ENCODE measurements at regions not wholly inside any gene's neighbourhood (a gene's known extent, or its start where the extent isn't known, plus 50 kb on each side); places are given as distances from the start of the nearest gene placed in this dataset.

DNA sequence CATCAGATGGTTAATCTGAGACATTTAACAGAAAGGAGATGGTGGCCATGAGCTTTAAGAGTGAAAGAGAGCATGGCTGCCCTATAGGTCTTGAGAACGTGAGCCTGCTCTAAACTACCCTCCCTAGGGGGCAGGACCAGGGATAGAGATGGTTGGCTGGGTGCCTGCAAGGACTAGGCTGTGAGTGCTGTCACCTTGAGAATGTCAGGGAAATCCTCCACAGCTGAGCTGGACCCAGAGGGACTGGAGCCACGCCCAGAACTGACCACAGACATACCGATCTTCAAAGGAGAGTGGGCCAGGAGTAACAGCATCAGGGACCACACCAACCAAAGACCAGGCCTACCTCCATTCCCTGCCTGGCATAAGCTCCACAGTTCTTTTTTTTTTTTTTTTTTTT is 53.6 kb upstream of the UBE2E1 start:
- TF ChIP-seq, protein P1, sequence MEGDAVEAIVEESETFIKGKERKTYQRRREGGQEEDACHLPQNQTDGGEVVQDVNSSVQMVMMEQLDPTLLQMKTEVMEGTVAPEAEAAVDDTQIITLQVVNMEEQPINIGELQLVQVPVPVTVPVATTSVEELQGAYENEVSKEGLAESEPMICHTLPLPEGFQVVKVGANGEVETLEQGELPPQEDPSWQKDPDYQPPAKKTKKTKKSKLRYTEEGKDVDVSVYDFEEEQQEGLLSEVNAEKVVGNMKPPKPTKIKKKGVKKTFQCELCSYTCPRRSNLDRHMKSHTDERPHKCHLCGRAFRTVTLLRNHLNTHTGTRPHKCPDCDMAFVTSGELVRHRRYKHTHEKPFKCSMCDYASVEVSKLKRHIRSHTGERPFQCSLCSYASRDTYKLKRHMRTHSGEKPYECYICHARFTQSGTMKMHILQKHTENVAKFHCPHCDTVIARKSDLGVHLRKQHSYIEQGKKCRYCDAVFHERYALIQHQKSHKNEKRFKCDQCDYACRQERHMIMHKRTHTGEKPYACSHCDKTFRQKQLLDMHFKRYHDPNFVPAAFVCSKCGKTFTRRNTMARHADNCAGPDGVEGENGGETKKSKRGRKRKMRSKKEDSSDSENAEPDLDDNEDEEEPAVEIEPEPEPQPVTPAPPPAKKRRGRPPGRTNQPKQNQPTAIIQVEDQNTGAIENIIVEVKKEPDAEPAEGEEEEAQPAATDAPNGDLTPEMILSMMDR (IDR thresholded peaks at IDR 0.05), result no peak
- TF ChIP-seq EP300 (IDR thresholded peaks at IDR 0.05) (no peak), POLR2A (IDR thresholded peaks at IDR 0.05) (no peak), POLR2AphosphoS5 (IDR thresholded peaks at IDR 0.05) (no peak)
